ENCODE measurements at regions not wholly inside any gene's neighbourhood (a gene's known extent, or its start where the extent isn't known, plus 50 kb on each side); places are given as distances from the start of the nearest gene placed in this dataset.

- no peak for TF ChIP-seq CEBPB (IDR thresholded peaks at IDR 0.05)
- no peak for TF ChIP-seq TCF12 (IDR thresholded peaks at IDR 0.05; ENCODE audit: low read depth)
- TF ChIP-seq, protein P1, sequence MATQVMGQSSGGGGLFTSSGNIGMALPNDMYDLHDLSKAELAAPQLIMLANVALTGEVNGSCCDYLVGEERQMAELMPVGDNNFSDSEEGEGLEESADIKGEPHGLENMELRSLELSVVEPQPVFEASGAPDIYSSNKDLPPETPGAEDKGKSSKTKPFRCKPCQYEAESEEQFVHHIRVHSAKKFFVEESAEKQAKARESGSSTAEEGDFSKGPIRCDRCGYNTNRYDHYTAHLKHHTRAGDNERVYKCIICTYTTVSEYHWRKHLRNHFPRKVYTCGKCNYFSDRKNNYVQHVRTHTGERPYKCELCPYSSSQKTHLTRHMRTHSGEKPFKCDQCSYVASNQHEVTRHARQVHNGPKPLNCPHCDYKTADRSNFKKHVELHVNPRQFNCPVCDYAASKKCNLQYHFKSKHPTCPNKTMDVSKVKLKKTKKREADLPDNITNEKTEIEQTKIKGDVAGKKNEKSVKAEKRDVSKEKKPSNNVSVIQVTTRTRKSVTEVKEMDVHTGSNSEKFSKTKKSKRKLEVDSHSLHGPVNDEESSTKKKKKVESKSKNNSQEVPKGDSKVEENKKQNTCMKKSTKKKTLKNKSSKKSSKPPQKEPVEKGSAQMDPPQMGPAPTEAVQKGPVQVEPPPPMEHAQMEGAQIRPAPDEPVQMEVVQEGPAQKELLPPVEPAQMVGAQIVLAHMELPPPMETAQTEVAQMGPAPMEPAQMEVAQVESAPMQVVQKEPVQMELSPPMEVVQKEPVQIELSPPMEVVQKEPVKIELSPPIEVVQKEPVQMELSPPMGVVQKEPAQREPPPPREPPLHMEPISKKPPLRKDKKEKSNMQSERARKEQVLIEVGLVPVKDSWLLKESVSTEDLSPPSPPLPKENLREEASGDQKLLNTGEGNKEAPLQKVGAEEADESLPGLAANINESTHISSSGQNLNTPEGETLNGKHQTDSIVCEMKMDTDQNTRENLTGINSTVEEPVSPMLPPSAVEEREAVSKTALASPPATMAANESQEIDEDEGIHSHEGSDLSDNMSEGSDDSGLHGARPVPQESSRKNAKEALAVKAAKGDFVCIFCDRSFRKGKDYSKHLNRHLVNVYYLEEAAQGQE (IDR thresholded peaks at IDR 0.05; ENCODE audit: low read depth): no peak
- TF ChIP-seq MAX (IDR thresholded peaks at IDR 0.05): no peak
- TF ChIP-seq USF1 (IDR thresholded peaks at IDR 0.05): no peak
- no peak for TF ChIP-seq EP300 (IDR thresholded peaks at IDR 0.05; ENCODE audit: borderline replicate concordance)
- no peak for TF ChIP-seq YY1 (IDR thresholded peaks at IDR 0.05; ENCODE audit: low read depth)
Observed at GRCh38 chr14:30214014-30214413, 286.4 kb upstream of the PRKD1 start.
